Activated T-cell treated with anti-CD3 and anti-CD28 coated beads, Interleukin-2, amount 50 U/mL, for 4 hours (primary cell): ENCODE measurements at regions not wholly inside any gene's neighbourhood (a gene's known extent, or its start where the extent isn't known, plus 50 kb on each side); places are given as distances from the start of the nearest gene placed in this dataset.
"Not testable (repeated sequence)": the region's sequence is repeated elsewhere in the genome, so short reads cannot be mapped to it uniquely, and the experiment has no call there.

Experiments used
- ATAC-seq, 2 donors: fragments of 200-7000 bp; cut with Tn5 transposase; one replicate each; pipeline ENCODE4 v1.10.0; 2021
- DNase-seq: peaks from one replicate; pipeline ENCODE4 v3.0.0-alpha.2; 2020
- H3K27me3 Mint-ChIP-seq: one replicate; pipeline ENCODE4 v1.8.0; 2021; ENCODE audit warnings: low read depth, mixed read lengths
- H3K36me3 Mint-ChIP-seq: one replicate; pipeline ENCODE4 v1.8.0; 2022; ENCODE audit warnings: mixed read lengths; ENCODE audit not compliant: insufficient read depth
- H3K4me1 Mint-ChIP-seq: one replicate; pipeline ENCODE4 v1.8.0; 2021; ENCODE audit warnings: low read depth, mixed read lengths
- H3K4me3 Mint-ChIP-seq: one replicate; pipeline ENCODE4 v1.8.0; 2021; ENCODE audit warnings: mild to moderate bottlenecking, moderate library complexity, mixed read lengths
- H3K9me3 Mint-ChIP-seq: one replicate; pipeline ENCODE4 v1.8.0; 2021; ENCODE audit warnings: mixed read lengths

DNA sequence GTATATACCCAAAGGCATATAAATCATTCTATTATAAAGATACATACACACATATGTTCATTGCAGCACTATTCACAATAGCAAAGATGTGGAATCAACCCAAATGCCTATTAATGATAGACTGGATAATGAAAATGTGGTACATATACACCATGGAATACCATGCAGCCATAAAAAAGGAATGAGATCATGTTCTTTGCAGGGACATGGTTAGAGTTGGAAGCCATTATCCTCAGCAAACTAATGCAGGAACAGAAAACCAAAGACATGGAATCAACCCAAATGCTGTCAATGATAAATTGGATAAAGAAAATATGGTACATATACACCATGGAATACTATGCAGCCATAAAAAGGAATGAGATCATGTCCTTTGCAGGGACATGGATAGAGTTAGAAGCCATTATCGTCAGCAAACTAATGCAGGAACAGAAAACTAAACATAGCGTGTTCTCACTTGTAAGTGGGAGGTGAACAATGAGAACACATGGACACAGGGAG is 166.4 kb downstream of the TPBG start:
- DNase-seq, ATAC-seq, H3K4me3 Mint-ChIP-seq, H3K9me3 Mint-ChIP-seq, H3K27me3 Mint-ChIP-seq, H3K4me1 Mint-ChIP-seq, H3K36me3 Mint-ChIP-seq: not testable (repeated sequence)

DNA sequence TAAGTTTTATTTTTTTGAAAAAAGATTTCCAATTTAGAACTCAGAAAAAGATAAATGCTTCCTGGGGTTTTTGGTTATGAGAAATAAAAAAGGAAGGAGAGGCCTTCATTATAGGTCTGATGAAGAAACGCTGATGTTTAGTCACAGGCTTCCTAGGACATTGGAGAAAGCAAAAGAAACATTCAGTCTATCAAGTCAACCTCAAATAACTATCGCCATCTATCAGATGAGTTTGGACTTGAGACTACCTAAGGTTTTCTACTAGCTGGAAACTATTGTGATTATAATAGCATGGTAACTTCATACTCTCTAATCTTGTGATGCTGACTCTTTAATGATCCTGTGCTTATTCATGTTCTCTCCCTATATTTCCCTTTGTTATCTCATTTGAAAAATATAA is 171.3 kb downstream of the TPBG start:
- no peak for DNase-seq
- Mint-ChIP-seq H3K36me3 (no peaks in the 10 kb centered on the region), H3K9me3 (peaks cover 3% of the 10 kb centered on the region), H3K4me3 (no peak overlapping the region), H3K4me1 (no peaks in the 10 kb centered on the region), H3K27me3 (peaks cover 1% of the 10 kb centered on the region)
- no peak for ATAC-seq

DNA sequence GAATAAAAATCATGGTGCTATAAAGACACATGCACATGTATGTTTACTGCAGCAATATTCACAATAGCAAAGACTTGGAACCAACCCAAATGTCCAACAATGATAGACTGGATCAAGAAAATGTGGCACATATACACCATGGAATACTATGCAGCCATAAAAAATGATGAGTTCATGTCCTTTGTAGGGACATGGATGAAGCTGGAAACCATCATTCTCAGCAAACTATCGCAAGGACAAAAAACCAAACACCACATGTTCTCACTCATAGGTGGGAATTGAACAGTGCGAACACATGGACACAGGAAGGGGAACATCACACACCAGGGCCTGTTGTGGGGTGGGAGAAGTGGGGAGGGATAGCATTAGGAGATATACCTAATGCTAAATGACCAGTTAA is 185.9 kb downstream of the TPBG start:
- DNase-seq, H3K9me3 Mint-ChIP-seq, H3K4me1 Mint-ChIP-seq, ATAC-seq, H3K4me3 Mint-ChIP-seq, H3K36me3 Mint-ChIP-seq, H3K27me3 Mint-ChIP-seq: not testable (repeated sequence)

DNA sequence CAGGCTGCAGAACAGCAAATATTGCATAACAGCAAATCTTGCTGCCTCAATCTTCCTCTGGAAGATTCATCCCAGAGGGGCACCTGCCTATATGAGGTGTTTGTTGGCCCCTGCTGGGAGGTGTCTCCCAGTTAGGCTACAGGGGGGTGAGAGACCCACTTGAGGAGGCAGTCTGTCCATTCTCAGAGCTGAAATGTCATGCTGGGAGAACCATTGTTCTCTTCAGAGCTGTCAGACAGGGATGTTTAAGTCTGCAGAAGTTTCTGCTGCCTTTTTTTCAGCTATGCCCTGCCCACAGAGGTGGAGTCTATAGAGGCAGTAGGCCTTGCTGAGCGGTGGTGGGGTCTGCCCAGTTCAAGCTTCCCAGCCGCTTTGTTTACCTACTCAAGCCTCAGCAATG is 187.7 kb downstream of the TPBG start:
- H3K27me3 Mint-ChIP-seq, H3K4me3 Mint-ChIP-seq, H3K36me3 Mint-ChIP-seq, ATAC-seq, DNase-seq, H3K9me3 Mint-ChIP-seq, H3K4me1 Mint-ChIP-seq: not testable (repeated sequence)

DNA sequence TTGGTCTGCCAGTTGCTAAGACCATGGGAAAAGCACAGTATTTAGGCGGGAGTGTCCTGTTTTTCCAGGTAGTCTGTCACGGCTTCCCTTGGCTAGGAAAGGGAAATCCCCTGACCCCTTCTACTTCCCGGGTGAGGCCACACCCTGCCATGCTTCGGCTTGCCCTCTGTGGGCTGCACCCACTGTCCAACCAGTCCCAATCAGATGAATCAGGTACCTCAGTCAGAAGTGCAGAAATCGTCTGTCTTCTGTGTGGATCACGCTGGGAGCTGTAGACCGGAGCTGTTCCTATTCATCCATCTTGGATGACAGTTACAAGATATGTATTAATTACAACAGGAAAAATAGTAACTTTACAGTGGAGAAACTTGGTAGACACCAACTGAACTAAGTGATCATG is 188.2 kb downstream of the TPBG start:
- DNase-seq (no peak), ATAC-seq (no peak)
- Mint-ChIP-seq H3K9me3 (peaks cover 6% of the 10 kb centered on the region), H3K4me3 (no peak overlapping the region), H3K36me3 (no peaks in the 10 kb centered on the region), H3K4me1 (no peaks in the 10 kb centered on the region), H3K27me3 (peaks cover 2% of the 10 kb centered on the region)

DNA sequence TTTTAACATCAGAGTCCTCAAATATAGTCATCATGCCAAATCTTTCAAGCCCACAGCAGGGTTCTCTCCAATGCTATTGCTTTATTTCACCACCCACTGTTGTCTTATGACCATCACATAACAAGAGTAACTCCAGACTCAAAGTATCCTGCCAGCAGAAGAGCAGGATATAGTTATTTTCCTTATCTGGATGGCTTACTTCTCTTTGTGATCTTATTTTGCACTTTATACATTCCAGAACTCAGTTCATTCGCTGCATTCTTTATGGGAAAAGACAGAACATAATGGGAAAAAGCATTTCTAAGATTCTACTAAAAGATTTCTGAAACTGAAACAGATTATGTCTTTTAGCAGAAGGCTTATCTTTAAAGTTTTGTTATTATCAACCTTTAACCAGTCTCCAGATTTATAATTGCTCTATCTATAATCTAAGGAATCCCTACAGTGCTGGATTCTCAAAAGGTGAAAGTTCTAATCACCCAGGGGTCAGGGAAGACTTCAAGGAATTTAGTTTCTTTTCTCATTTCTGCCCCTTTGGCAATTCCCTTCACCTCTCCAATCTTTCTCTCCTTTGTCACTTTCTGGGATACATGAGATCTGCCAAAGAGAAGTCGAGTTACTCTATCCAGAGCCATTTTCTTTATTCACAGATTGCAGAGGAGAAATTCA is 190.4 kb downstream of the TPBG start:
- DNase-seq (no peak), ATAC-seq (no peak)
- no peaks in the 10 kb centered on the region for H3K36me3 Mint-ChIP-seq

DNA sequence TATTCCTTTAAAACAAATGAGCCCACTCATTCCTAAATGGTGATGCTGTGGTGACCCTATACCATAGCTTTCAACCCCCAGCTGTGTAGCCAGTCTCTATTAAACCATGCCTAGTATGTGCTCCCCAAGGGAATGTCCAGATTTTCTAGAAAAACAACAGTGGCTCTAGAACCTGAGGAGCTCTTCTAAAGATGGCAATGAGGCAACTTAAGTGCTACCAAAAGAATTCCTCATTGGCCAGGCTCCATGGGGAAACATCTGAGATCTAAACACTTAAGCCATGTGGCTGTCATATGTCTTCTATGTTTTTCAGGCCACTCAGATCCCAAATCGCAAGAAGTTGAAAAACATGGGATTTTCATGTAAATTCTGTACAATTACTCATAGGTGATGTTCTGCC is 191.0 kb downstream of the TPBG start:
- DNase-seq = no peak
- Mint-ChIP-seq H3K4me3 (no peak overlapping the region), H3K27me3 (peaks cover 2% of the 10 kb centered on the region), H3K9me3 (peaks cover 9% of the 10 kb centered on the region), H3K4me1 (no peaks in the 10 kb centered on the region), H3K36me3 (no peaks in the 10 kb centered on the region)
- no peak for ATAC-seq

More for the DNA sequence above, 190.4 kb downstream of the TPBG start:
- Mint-ChIP-seq H3K9me3 (peaks cover 9% of the 10 kb centered on the region), H3K4me1 (no peaks in the 10 kb centered on the region), H3K27me3 (peaks cover 2% of the 10 kb centered on the region), H3K4me3 (no peak overlapping the region)

DNA sequence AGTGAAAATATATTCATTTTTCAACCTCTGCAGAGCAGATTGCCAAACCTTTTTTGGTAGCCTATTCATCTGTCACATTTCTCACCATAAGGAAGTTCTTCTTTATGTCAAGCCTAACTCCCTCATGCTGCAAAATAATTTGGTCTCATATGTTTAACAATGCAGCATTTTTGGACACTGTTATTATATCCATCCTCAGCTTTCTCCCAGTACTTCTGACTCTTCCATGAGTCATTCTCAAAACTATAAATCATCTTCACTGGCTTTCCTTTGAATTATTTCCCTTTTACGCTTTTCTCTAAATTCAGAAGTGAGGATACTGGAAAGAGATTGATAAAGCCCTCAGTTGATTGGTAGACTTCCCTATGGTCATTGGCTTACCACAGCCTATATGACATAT is 192.2 kb downstream of the TPBG start:
- H3K4me1 Mint-ChIP-seq = no peaks in the 10 kb centered on the region
- H3K27me3 Mint-ChIP-seq = peaks cover 2% of the 10 kb centered on the region
- H3K36me3 Mint-ChIP-seq = no peaks in the 10 kb centered on the region
- DNase-seq (no peak), ATAC-seq (no peak)
- no peak overlapping the region for H3K4me3 Mint-ChIP-seq
- H3K9me3 Mint-ChIP-seq = peaks cover 3% of the 10 kb centered on the region

DNA sequence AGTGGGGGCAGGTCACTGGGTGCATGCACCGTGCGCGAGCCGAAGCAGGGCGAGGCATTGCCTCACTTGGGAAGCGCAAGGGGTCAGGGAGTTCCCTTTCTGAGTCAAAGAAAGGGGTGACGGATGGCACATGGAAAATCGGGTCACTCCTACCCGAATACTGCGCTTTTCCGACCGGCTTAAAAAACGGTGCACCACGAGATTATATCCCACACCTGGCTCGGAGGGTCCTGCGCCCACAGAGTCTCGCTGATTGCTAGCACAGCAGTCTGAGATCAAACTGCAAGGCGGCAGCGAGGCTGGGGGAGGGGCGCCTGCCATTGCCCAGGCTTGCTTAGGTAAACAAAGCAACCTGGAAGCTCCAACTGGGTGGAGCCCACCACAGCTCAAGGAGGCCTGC is 194.9 kb downstream of the TPBG start:
- H3K4me1 Mint-ChIP-seq, DNase-seq, ATAC-seq, H3K36me3 Mint-ChIP-seq, H3K27me3 Mint-ChIP-seq, H3K4me3 Mint-ChIP-seq, H3K9me3 Mint-ChIP-seq: not testable (repeated sequence)

DNA sequence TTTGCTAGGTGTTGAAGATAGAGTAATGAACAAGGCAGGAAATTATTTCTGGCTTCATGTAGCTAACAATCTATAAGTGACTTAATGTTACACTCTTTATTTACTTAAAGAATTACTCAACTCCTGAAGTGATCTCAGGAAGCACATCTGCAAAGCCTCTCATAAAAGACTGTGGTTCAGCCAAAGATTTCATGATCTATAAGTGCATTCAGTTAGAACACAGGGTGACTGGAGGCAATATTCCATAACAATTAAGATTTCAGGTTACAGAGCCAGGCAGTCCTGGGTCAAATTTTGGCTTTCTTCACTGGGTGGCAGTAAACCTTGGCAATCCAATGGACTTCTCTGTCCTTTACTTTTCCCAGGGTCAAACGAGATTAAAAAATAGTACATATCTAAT is 204.0 kb downstream of the TPBG start:
- DNase-seq (no peak), ATAC-seq (no peak)
- Mint-ChIP-seq H3K27me3 (no peaks in the 10 kb centered on the region), H3K4me1 (no peaks in the 10 kb centered on the region), H3K4me3 (no peak overlapping the region), H3K36me3 (no peaks in the 10 kb centered on the region), H3K9me3 (no peaks in the 10 kb centered on the region)

DNA sequence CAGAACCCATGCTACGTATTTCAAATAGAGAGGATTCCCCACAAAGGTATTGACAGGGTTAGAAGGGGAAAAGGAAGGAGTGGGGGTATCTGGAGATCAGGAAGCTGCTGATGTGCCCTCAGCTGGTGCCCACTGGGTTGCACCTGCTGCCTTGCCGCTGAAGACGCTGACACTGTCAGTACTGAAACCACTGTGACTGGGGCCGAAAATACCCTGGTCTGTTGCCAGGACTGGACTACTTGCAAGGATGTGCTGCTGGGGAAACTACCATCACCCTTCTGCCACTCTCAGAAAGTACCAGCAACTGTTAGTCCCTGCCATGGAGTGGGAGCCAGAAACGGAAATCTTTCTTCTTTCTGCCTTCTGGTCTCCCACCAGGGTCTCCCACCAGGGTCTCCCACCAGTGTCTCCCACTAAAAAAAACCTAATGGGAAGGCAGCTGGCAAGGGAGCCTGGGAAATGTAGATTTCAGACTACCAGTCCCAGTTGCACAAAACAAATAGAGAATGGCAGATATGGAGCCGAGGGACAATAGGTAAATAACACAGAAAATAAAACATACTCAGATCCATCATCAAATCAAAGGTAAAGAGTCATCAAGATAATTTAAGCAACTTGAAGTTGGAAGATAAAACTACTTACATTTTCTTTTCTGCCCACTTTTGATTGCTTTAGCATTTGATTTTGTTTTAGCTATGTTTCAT is 204.8 kb downstream of the TPBG start:
- H3K9me3 Mint-ChIP-seq = no peaks in the 10 kb centered on the region
- ATAC-seq = no peak

DNA sequence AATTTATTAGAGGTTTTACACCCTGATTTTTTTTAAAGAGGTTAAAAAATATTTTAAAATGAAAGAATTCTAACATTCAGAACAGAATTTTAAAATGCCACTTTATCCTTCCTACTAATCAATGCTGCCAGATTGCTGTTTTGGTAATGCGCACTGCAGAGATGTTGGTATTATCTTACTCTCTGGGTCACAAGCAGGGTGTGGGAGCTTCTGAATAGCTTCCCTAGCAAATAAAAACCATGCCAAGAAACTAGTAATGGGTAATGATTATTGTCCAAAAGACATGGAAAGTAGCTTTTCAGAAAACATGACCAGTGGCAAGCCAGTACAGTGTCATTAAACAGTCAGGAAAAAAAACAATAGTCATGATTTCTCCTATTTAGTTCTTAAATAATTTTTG is 205.4 kb downstream of the TPBG start:
- DNase-seq (no peak), ATAC-seq (no peak)
- H3K4me3 Mint-ChIP-seq = no peak overlapping the region
- no peaks in the 10 kb centered on the region for H3K36me3 Mint-ChIP-seq
- H3K27me3 Mint-ChIP-seq = no peaks in the 10 kb centered on the region
- H3K4me1 Mint-ChIP-seq = no peaks in the 10 kb centered on the region
- no peaks in the 10 kb centered on the region for H3K9me3 Mint-ChIP-seq

More for the DNA sequence above, 204.8 kb downstream of the TPBG start:
- Mint-ChIP-seq H3K4me3 (no peak overlapping the region), H3K4me1 (no peaks in the 10 kb centered on the region), H3K36me3 (no peaks in the 10 kb centered on the region), H3K27me3 (no peaks in the 10 kb centered on the region)
- no peak for DNase-seq

DNA sequence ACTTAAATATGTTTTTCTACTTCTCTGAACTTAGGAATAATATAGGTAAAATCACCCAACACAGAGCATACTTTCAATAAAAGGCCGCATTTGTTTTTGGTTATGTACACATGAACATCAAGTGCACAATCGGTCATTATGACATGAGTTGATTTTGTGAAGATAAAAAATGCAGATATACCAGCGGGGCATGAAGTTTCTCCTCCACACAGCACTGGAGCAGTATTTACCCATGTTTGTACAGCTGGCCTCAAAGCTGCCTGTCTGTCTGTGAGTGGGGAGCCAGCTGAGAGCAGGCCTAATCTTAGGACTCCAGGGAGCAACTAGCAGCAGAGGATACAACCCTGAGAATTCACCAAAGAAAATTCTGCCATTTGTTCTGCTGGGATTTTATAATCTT is 206.5 kb downstream of the TPBG start:
- DNase-seq (no peak), ATAC-seq (no peak)
- H3K36me3 Mint-ChIP-seq = no peaks in the 10 kb centered on the region
- H3K9me3 Mint-ChIP-seq = no peaks in the 10 kb centered on the region
- H3K4me3 Mint-ChIP-seq = no peak overlapping the region
- H3K27me3 Mint-ChIP-seq = no peaks in the 10 kb centered on the region
- no peaks in the 10 kb centered on the region for H3K4me1 Mint-ChIP-seq

DNA sequence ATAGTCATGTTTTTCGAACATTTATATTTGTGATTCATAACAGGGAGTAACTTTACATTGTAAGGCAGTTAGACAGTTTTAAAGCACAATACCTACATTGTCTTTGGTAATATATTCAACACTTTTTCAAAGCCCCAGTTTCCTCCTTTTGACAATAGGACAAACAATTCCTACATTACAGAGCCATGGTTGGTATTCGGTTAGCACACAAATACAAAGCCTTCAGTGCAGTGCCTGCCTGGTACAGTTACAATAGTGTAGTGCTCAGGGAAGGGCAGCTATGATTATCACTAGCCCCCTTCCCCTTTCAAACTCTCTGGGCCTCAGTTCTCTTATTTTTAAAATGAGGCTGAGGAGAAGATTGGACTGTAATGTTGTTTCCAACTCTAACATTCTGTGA is 207.8 kb downstream of the TPBG start:
- peaks cover 10% of the 10 kb centered on the region for H3K9me3 Mint-ChIP-seq
- no peaks in the 10 kb centered on the region for H3K27me3 Mint-ChIP-seq
- H3K4me3 Mint-ChIP-seq = no peak overlapping the region
- ATAC-seq (no peak), DNase-seq (no peak)
- no peaks in the 10 kb centered on the region for H3K36me3 Mint-ChIP-seq
- H3K4me1 Mint-ChIP-seq = no peaks in the 10 kb centered on the region

DNA sequence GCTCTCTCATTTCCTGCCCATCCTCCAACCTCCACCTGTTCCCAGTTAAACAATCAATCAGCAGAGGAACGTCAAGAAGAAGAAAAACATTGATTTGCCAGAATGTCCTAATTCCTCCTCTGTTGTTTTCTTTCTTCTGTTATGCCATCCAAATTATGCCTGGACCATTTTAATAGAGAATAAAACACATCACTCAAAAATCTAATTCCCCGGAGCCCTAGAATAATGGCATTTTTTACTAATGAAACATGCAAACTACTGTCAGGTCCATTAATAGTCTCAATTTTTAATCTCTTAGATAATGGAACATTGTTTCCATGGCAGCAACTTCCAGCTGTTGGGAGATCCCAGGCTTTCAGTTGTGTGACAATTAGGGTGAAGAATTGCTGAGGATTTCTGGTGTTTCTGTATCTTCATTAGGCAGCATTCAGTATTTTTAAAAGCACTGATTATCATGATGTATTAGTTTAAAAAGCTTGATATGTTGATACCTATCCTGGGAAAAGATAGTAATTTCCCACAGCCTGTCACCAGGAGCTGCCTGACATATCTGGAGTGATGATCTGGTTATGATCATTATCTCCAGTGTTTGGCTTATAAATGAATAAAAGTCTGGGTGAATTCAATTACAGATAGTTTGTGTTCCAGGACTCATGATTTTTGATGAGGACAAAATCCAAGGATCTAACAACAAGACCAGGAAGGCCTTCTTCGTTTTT is 209.8 kb downstream of the TPBG start:
- Mint-ChIP-seq H3K9me3 (peaks cover 15% of the 10 kb centered on the region), H3K4me3 (no peak overlapping the region), H3K4me1 (no peaks in the 10 kb centered on the region), H3K27me3 (no peaks in the 10 kb centered on the region), H3K36me3 (no peaks in the 10 kb centered on the region)
- DNase-seq (no peak), ATAC-seq (no peak)
